ENCODE measurements at regions not wholly inside any gene's neighbourhood (a gene's known extent, or its start where the extent isn't known, plus 50 kb on each side); places are given as distances from the start of the nearest gene placed in this dataset.

GRCh38 chr13:88592105-88592504 is 920.9 kb downstream of the SLITRK5 start:
- DNase-seq = no peak
- ATAC-seq = no peak

- ATAC-seq (no peak), DNase-seq (no peak)
These were observed 930.8 kb downstream of the SLITRK5 start for GRCh38 chr13:88601949-88602348.

GRCh38 chr13:88602786-88603777 is 931.9 kb downstream of the SLITRK5 start:
- ATAC-seq (no peak), DNase-seq (no peak)

- ATAC-seq (no peak), DNase-seq (no peak)
These were observed 946.0 kb downstream of the SLITRK5 start for GRCh38 chr13:88617176-88617575.

GRCh38 chr13:88622362-88622973 is 951.3 kb downstream of the SLITRK5 start:
- ATAC-seq = peak; percentile 57
- no peak for DNase-seq

GRCh38 chr13:88623150-88623549 is 952.0 kb downstream of the SLITRK5 start:
- DNase-seq = no peak
- peak; percentile 66 for ATAC-seq

- ATAC-seq = no peak
- DNase-seq = no peak
These were observed 955.9 kb downstream of the SLITRK5 start for GRCh38 chr13:88627071-88627470.

- no peak for ATAC-seq
These were observed 957.7 kb downstream of the SLITRK5 start for GRCh38 chr13:88628882-88629281.

GRCh38 chr13:88637935-88638334 is 966.8 kb downstream of the SLITRK5 start:
- no peak for ATAC-seq
- no peak for DNase-seq

More at GRCh38 chr13:88628882-88629281, 957.7 kb downstream of the SLITRK5 start:
- no peak for DNase-seq

- DNase-seq (no peak), ATAC-seq (no peak)
These were observed 972.1 kb downstream of the SLITRK5 start for GRCh38 chr13:88643233-88643632.

- DNase-seq (no peak), ATAC-seq (no peak)
These were observed 977.6 kb downstream of the SLITRK5 start for GRCh38 chr13:88648598-88649373.

- DNase-seq (no peak), ATAC-seq (no peak)
These were observed 978.7 kb downstream of the SLITRK5 start for GRCh38 chr13:88649855-88650254.

- ATAC-seq = no peak
These were observed 980.4 kb downstream of the SLITRK5 start for GRCh38 chr13:88651531-88651930.

GRCh38 chr13:88656751-88657150 is 985.6 kb downstream of the SLITRK5 start:
- no peak for DNase-seq

More at GRCh38 chr13:88651531-88651930, 980.4 kb downstream of the SLITRK5 start:
- no peak for DNase-seq

GRCh38 chr13:88670509-88670908 is 999.3 kb downstream of the SLITRK5 start:
- ATAC-seq (no peak), DNase-seq (no peak)

More at GRCh38 chr13:88656751-88657150, 985.6 kb downstream of the SLITRK5 start:
- ATAC-seq = no peak

- no peak for DNase-seq
- ATAC-seq = no peak
These were observed 1003.7 kb downstream of the SLITRK5 start for GRCh38 chr13:88674841-88675240.

- DNase-seq = no peak
- ATAC-seq = no peak
These were observed 1004.3 kb downstream of the SLITRK5 start for GRCh38 chr13:88675347-88675996.

- DNase-seq = no peak
- ATAC-seq = no peak
These were observed 1004.8 kb downstream of the SLITRK5 start for GRCh38 chr13:88676016-88676415.

GRCh38 chr13:88685459-88685858 is 1014.3 kb downstream of the SLITRK5 start:
- no peak for ATAC-seq
- DNase-seq = no peak

- no peak for DNase-seq
- ATAC-seq = no peak
These were observed 1030.4 kb downstream of the SLITRK5 start for GRCh38 chr13:88701551-88701950.

- ATAC-seq (no peak), DNase-seq (no peak)
These were observed 1033.6 kb downstream of the SLITRK5 start for GRCh38 chr13:88704600-88705275.

All from stimulated activated naive CD8-positive, alpha-beta T cell treated with anti-CD3 and anti-CD28 coated beads, Interleukin-15, Interleukin-2, amounts not matched to agents 100 U/mL and 50 U/mL, for 24 hours (primary cell).